ENCODE measurements at regions not wholly inside any gene's neighbourhood (a gene's known extent, or its start where the extent isn't known, plus 50 kb on each side); places are given as distances from the start of the nearest gene placed in this dataset.

DNA sequence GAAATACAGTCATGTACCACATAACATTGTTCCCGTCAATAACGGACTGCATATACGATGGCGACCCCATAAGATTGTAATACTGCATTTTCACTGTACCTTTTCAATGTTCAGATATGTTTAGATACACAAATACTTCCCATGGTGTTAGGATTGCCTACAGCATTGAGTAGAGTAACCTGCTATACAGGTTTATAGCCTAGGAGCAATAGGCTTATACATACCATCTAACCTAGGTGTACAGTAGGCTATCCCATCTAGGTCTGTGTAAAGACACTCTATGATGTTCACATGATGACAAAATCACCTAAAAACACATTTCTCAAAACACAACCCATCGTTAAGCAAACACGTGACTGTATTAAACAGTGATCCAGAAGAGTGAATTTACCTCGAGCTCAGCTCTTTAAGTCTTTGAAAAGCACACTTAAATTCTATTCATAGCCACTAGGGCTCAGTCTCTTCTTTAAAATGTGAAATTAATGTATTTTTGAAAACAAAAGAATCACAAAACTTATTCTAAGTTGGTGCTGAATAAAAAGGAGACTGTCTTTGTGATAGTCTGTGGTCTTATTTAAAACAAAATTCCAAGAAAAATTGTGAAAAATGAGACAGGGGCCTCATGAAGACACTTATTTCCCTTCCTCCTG is 239.1 kb upstream of the ARID2 start:
- Histone ChIP-seq H3K4me2 (no peak overlapping the region), H3K27me3 (ENCODE audit: insufficient read depth) (no peaks in the 10 kb centered on the region), H3F3A (replicated peaks; ENCODE audit: insufficient read depth) (no peaks in the 10 kb centered on the region), H3K9ac (no peak overlapping the region), H3K27ac (ENCODE audit: low read depth in 2 of 2, low read length in 1 of 2) (no peak overlapping the region), H3K4me1 (ENCODE audit: control insufficient read depth in 1 of 2, insufficient read depth in 2 of 2, low read depth in 1 of 2, low read length in 1 of 2) (peaks cover 0 to 4% of the 10 kb centered on the region in 2 experiments; a peak in 1 of 4 replicates), H3K9me2 (no peaks in the 10 kb centered on the region), H3K79me2 (ENCODE audit: insufficient read depth) (no peaks in the 10 kb centered on the region), H2AFZ (ENCODE audit: low read depth) (no peak overlapping the region), H3K4me3 (ENCODE audit: low read depth in 2 of 2, low read length in 1 of 2) (no peak overlapping the region), H3K36me3 (replicated peaks in 1 of 2; ENCODE audit: control insufficient read depth in 1 of 2, insufficient read depth in 2 of 2, low read length in 1 of 2) (no peaks in the 10 kb centered on the region), H4K20me1 (ENCODE audit: insufficient read depth) (no peaks in the 10 kb centered on the region), H3K9me3 (no peaks in the 10 kb centered on the region)
- WGBS (ENCODE audit: low lambda C conversion rate) = 69% methylated on average over 7 of the region's 7 CpGs
- TF ChIP-seq, protein P1, sequence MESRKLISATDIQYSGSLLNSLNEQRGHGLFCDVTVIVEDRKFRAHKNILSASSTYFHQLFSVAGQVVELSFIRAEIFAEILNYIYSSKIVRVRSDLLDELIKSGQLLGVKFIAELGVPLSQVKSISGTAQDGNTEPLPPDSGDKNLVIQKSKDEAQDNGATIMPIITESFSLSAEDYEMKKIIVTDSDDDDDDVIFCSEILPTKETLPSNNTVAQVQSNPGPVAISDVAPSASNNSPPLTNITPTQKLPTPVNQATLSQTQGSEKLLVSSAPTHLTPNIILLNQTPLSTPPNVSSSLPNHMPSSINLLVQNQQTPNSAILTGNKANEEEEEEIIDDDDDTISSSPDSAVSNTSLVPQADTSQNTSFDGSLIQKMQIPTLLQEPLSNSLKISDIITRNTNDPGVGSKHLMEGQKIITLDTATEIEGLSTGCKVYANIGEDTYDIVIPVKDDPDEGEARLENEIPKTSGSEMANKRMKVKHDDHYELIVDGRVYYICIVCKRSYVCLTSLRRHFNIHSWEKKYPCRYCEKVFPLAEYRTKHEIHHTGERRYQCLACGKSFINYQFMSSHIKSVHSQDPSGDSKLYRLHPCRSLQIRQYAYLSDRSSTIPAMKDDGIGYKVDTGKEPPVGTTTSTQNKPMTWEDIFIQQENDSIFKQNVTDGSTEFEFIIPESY (IDR thresholded peaks at IDR 0.05; ENCODE audit: borderline replicate concordance, low read depth) = no peak
- no peak for TF ChIP-seq MXI1 (IDR thresholded peaks at IDR 0.05; ENCODE audit: low read depth, low read length)
- TF ChIP-seq, protein P2, sequence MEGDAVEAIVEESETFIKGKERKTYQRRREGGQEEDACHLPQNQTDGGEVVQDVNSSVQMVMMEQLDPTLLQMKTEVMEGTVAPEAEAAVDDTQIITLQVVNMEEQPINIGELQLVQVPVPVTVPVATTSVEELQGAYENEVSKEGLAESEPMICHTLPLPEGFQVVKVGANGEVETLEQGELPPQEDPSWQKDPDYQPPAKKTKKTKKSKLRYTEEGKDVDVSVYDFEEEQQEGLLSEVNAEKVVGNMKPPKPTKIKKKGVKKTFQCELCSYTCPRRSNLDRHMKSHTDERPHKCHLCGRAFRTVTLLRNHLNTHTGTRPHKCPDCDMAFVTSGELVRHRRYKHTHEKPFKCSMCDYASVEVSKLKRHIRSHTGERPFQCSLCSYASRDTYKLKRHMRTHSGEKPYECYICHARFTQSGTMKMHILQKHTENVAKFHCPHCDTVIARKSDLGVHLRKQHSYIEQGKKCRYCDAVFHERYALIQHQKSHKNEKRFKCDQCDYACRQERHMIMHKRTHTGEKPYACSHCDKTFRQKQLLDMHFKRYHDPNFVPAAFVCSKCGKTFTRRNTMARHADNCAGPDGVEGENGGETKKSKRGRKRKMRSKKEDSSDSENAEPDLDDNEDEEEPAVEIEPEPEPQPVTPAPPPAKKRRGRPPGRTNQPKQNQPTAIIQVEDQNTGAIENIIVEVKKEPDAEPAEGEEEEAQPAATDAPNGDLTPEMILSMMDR (IDR thresholded peaks at IDR 0.05) = no peak; the same call in 1 of the 2 replicates
- no peak for TF ChIP-seq YY1 (IDR thresholded peaks at IDR 0.05; ENCODE audit: low read depth)
- no peak for TF ChIP-seq TCF12 (IDR thresholded peaks at IDR 0.05)
- TF ChIP-seq, protein P3, sequence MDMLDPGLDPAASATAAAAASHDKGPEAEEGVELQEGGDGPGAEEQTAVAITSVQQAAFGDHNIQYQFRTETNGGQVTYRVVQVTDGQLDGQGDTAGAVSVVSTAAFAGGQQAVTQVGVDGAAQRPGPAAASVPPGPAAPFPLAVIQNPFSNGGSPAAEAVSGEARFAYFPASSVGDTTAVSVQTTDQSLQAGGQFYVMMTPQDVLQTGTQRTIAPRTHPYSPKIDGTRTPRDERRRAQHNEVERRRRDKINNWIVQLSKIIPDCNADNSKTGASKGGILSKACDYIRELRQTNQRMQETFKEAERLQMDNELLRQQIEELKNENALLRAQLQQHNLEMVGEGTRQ (IDR thresholded peaks at IDR 0.05; ENCODE audit: borderline replicate concordance, low read depth, low read length) = no peak
- no peak for TF ChIP-seq SIN3A (IDR thresholded peaks at IDR 0.05; ENCODE audit: borderline replicate concordance, low read depth, low read length)
- no peak for TF ChIP-seq TEAD4 (IDR thresholded peaks at IDR 0.05; ENCODE audit: borderline replicate concordance, insufficient read depth)
- no peak for DNase-seq
- ChIA-PET POLR2A (no interaction called here), CTCF (no interaction called here)

DNA sequence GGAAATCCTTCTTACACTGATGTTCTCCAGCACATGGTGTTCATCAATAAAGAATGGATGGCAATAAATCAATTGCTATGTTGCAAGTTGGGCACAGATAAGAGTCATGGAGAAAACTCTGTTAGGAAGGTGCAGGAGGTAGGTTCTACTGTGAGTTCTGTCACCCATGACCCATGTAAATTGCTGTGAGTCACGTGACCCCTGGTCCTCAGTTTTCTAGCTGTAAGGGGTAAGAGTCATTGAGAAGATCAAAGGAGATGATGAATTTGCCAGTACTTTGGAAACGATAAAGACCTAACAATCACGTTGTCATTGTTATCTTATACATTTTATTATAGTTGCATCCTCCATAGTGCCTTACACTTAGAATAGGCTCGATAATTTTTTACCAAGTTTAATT is 235.2 kb upstream of the ARID2 start:
- Histone ChIP-seq H4K20me1 (ENCODE audit: insufficient read depth) (no peaks in the 10 kb centered on the region), H3K27me3 (ENCODE audit: insufficient read depth) (no peaks in the 10 kb centered on the region), H3K9me3 (no peaks in the 10 kb centered on the region), H2AFZ (ENCODE audit: low read depth) (no peak overlapping the region), H3K9ac (no peak overlapping the region), H3K4me3 (ENCODE audit: low read depth in 2 of 2, low read length in 1 of 2) (no peak overlapping the region), H3K4me2 (no peak overlapping the region), H3K36me3 (replicated peaks in 1 of 2; ENCODE audit: control insufficient read depth in 1 of 2, insufficient read depth in 2 of 2, low read length in 1 of 2) (no peaks in the 10 kb centered on the region), H3F3A (replicated peaks; ENCODE audit: insufficient read depth) (no peaks in the 10 kb centered on the region), H3K9me2 (no peaks in the 10 kb centered on the region), H3K79me2 (ENCODE audit: insufficient read depth) (no peaks in the 10 kb centered on the region), H3K4me1 (ENCODE audit: control insufficient read depth in 1 of 2, insufficient read depth in 2 of 2, low read depth in 1 of 2, low read length in 1 of 2) (peaks cover 0 to 4% of the 10 kb centered on the region in 2 experiments; a peak in 2 of 4 replicates), H3K27ac (ENCODE audit: low read depth in 2 of 2, low read length in 1 of 2) (no peak overlapping the region)
- TF ChIP-seq TCF12 (IDR thresholded peaks at IDR 0.05) = no peak
- TF ChIP-seq CHD2 (IDR thresholded peaks at IDR 0.05; ENCODE audit: low read length, partially characterized antibody) = no peak
- TF ChIP-seq SMC3 (IDR thresholded peaks at IDR 0.05; ENCODE audit: low read depth, low read length) = no peak
- no peak for TF ChIP-seq FOXM1 (IDR thresholded peaks at IDR 0.05; ENCODE audit: low read depth)
- no peak for TF ChIP-seq GATA2 (CRISPR knock-in tag; IDR thresholded peaks at IDR 0.05)
- TF ChIP-seq, protein P4, sequence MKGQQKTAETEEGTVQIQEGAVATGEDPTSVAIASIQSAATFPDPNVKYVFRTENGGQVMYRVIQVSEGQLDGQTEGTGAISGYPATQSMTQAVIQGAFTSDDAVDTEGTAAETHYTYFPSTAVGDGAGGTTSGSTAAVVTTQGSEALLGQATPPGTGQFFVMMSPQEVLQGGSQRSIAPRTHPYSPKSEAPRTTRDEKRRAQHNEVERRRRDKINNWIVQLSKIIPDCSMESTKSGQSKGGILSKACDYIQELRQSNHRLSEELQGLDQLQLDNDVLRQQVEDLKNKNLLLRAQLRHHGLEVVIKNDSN (IDR thresholded peaks at IDR 0.05; ENCODE audit: borderline replicate concordance, low read depth) = no peak
- TF ChIP-seq, protein P2 (IDR thresholded peaks at IDR 0.05) = no peak
- no peak for TF ChIP-seq FOXJ3 (CRISPR knock-in tag; IDR thresholded peaks at IDR 0.05)
- no peak for TF ChIP-seq MEF2A (IDR thresholded peaks at IDR 0.05; ENCODE audit: borderline replicate concordance, low read depth)
- TF ChIP-seq, protein P5, sequence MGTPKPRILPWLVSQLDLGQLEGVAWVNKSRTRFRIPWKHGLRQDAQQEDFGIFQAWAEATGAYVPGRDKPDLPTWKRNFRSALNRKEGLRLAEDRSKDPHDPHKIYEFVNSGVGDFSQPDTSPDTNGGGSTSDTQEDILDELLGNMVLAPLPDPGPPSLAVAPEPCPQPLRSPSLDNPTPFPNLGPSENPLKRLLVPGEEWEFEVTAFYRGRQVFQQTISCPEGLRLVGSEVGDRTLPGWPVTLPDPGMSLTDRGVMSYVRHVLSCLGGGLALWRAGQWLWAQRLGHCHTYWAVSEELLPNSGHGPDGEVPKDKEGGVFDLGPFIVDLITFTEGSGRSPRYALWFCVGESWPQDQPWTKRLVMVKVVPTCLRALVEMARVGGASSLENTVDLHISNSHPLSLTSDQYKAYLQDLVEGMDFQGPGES (IDR thresholded peaks at IDR 0.05; ENCODE audit: low read depth, low read length) = no peak
- no peak for DNase-seq
- POLR2A ChIA-PET = no interaction called here
- 39% methylated on average over 4 of the region's 4 CpGs for WGBS (ENCODE audit: low lambda C conversion rate)
- CTCF ChIA-PET = no interaction called here

All from SK-N-SH (cell line).